Sigmoid colon (tissue), 4 donors: ENCODE measurements at regions not wholly inside any gene's neighbourhood (a gene's known extent, or its start where the extent isn't known, plus 50 kb on each side); places are given as distances from the start of the nearest gene placed in this dataset.

Source experiments
- CTCF ChIP-seq, 4 experiments: fragments of 450-650 bp in 3 of 4; fragments of 200-600 bp in 1 of 4; IDR thresholded peaks; one replicate each; pipeline ENCODE4 v1.5.1; 2016 to 2019; ENCODE audit warnings: antibody characterized with exemption in 4 of 4, mild to moderate bottlenecking in 3 of 4, moderate library complexity in 2 of 4
- POLR2A ChIP-seq, 2 donors: fragments of 450-650 bp; IDR thresholded peaks; one replicate each; pipeline ENCODE4 v1.6.1; 2016; ENCODE audit warnings: antibody characterized with exemption in 2 of 2, mild to moderate bottlenecking in 2 of 2, moderate library complexity in 2 of 2
- POLR2AphosphoS5 ChIP-seq, 4 donors: sonication (generic); formaldehyde crosslinking; IDR thresholded peaks; one replicate each; pipeline ENCODE4 v1.6.1; 2017; ENCODE audit warnings: antibody characterized with exemption in 4 of 4

- TF ChIP-seq CTCF (IDR thresholded peaks at IDR 0.05), result no peak
- no peak for TF ChIP-seq POLR2A (IDR thresholded peaks at IDR 0.05)
- TF ChIP-seq POLR2AphosphoS5 (IDR thresholded peaks at IDR 0.05), result no peak
Measured at GRCh38 chr16:73739049-73739769, 557.4 kb upstream of the PSMD7 start.
